ENCODE measurements at regions not wholly inside any gene's neighbourhood (a gene's known extent, or its start where the extent isn't known, plus 50 kb on each side); places are given as distances from the start of the nearest gene placed in this dataset.

DNA sequence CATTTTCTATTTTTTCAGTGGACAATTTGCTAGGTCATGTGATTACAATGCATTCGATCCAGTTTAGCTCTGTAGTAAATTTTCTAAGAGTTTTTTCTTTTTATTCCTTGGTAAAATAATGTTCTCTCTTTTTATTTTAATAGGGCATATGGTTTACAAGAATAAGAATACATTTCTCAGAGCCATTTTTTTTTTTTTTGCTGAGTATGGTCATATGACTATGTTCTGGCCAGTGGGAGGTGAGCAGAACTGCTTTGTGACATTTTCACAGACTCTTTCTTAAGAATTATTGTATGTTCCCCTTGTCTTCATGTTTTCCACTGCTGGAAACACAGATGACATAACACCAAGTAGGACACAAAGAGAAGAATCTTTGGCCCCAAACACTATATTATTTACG, 626.6 kb upstream of the FSHR start:
- TF ChIP-seq, protein P1, sequence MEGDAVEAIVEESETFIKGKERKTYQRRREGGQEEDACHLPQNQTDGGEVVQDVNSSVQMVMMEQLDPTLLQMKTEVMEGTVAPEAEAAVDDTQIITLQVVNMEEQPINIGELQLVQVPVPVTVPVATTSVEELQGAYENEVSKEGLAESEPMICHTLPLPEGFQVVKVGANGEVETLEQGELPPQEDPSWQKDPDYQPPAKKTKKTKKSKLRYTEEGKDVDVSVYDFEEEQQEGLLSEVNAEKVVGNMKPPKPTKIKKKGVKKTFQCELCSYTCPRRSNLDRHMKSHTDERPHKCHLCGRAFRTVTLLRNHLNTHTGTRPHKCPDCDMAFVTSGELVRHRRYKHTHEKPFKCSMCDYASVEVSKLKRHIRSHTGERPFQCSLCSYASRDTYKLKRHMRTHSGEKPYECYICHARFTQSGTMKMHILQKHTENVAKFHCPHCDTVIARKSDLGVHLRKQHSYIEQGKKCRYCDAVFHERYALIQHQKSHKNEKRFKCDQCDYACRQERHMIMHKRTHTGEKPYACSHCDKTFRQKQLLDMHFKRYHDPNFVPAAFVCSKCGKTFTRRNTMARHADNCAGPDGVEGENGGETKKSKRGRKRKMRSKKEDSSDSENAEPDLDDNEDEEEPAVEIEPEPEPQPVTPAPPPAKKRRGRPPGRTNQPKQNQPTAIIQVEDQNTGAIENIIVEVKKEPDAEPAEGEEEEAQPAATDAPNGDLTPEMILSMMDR (IDR thresholded peaks at IDR 0.05): no peak
- TF ChIP-seq EZH2 (IDR thresholded peaks at IDR 0.05; ENCODE audit: borderline replicate concordance, insufficient read depth, low read depth, low read length, poor library complexity, severe bottlenecking): no peak
- H3K27ac ChIP-seq (ENCODE audit: low read length in 2 of 2): no peak overlapping the region
- H3K4me3 ChIP-seq (ENCODE audit: control extremely low read depth in 1 of 5, extremely low read depth in 1 of 5, insufficient read depth in 1 of 5, low read depth in 2 of 5, low read length in 4 of 5): no peak overlapping the region
- no peaks in the 10 kb centered on the region for H3K4me1 ChIP-seq (ENCODE audit: control insufficient read depth in 2 of 2, insufficient read depth in 2 of 2, low read length in 2 of 2)
- H3K4me1 Mint-ChIP-seq: no peaks in the 10 kb centered on the region
- H3K4me3 Mint-ChIP-seq: no peak overlapping the region
- intact Hi-C loops (cut with micrococcal nuclease): no loop called here
- DNase-seq (no peak), ATAC-seq (ENCODE audit: low read depth) (no peak)
- no peaks in the 10 kb centered on the region for H4K20me1 ChIP-seq (ENCODE audit: control insufficient read depth, insufficient read depth, low read length, poor library complexity, severe bottlenecking)
- peaks cover 0 to 4% (median 0%) of the 10 kb centered on the region in 3 donors for H3K9me3 ChIP-seq (ENCODE audit: control extremely low read depth in 1 of 3, control insufficient read depth in 2 of 3, insufficient read depth in 1 of 3, low read length in 2 of 3)
- no peak overlapping the region for H3K27ac Mint-ChIP-seq
- POLR2A ChIA-PET: no interaction called here
- no peaks in the 10 kb centered on the region for H3K79me2 ChIP-seq (ENCODE audit: control insufficient read depth, insufficient read depth, low read length)
- H3K36me3 ChIP-seq (replicated peaks in 1 of 2; ENCODE audit: control extremely low read depth in 1 of 2, control insufficient read depth in 1 of 2, extremely low read depth in 1 of 2, insufficient read depth in 2 of 2, low read length in 1 of 2): no peaks in the 10 kb centered on the region
- H3K27me3 Mint-ChIP-seq: no peaks in the 10 kb centered on the region
- no peak overlapping the region for H3K4me2 ChIP-seq (replicated peaks; ENCODE audit: low read depth, low read length, poor library complexity, severe bottlenecking)
- CTCF ChIA-PET: no interaction called here
- no peak overlapping the region for H2AFZ ChIP-seq (ENCODE audit: insufficient read depth, low read depth, low read length, poor library complexity, severe bottlenecking)
- H3K27me3 ChIP-seq (replicated peaks in 1 of 4; ENCODE audit: control extremely low read depth in 1 of 4, control insufficient read depth in 3 of 4, insufficient read depth in 4 of 4, low read length in 3 of 4): no peaks in the 10 kb centered on the region
- H3K9ac ChIP-seq (ENCODE audit: low read length): no peak overlapping the region
- WGBS (ENCODE audit: insufficient coverage): no CpG with 5 or more reads among the region's 2 CpGs
- H3K9me3 Mint-ChIP-seq (ENCODE audit: insufficient read depth): no peaks in the 10 kb centered on the region

DNA sequence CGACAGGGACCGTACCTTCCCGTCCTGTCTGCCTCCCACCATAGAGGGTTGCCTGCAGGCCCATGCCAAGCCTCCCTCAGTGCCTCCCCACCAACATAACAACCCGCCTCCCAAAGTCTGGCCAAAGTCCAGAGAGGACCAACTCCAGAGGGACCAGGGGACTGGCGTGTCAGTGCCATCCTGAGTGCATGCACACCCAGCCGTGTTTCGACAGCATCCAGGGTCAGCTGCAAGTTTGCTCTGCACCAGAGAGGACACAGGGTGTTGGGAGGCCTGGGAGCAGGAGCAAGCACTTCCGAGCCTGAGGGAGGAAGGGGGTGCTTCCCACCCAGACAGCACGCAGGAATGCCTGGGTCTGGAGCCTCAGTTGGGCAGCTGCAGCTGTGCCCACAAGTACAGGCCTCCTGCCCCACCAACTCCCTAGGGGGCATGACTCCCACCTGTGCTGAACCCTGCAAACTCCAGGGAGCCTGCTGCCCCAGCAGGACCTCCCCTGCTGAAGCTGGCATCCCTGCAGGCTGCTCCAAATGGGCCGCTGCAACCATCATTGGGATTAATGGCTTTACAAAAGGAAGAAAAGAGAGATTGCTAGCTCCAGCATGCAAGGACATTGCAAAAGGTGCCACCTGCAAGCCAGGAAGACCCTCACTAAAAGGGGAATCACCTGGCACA, 618.1 kb upstream of the FSHR start:
- H3K36me3 ChIP-seq (replicated peaks in 1 of 2; ENCODE audit: control extremely low read depth in 1 of 2, control insufficient read depth in 1 of 2, extremely low read depth in 1 of 2, insufficient read depth in 2 of 2, low read length in 1 of 2): no peaks in the 10 kb centered on the region
- H3K9ac ChIP-seq (ENCODE audit: low read length): no peak overlapping the region
- no peak overlapping the region for H2AFZ ChIP-seq (ENCODE audit: insufficient read depth, low read depth, low read length, poor library complexity, severe bottlenecking)
- Mint-ChIP-seq H3K4me3 (no peak overlapping the region), H3K27ac (no peak overlapping the region), H3K27me3 (no peaks in the 10 kb centered on the region), H3K9me3 (ENCODE audit: insufficient read depth) (no peaks in the 10 kb centered on the region), H3K4me1 (no peaks in the 10 kb centered on the region)
- ATAC-seq (ENCODE audit: low read depth) (no peak), DNase-seq (no peak)
- H4K20me1 ChIP-seq (ENCODE audit: control insufficient read depth, insufficient read depth, low read length, poor library complexity, severe bottlenecking): no peaks in the 10 kb centered on the region
- 96% methylated on average over 9 of the region's 10 CpGs for WGBS (ENCODE audit: insufficient coverage)
- H3K4me2 ChIP-seq (replicated peaks; ENCODE audit: low read depth, low read length, poor library complexity, severe bottlenecking): no peak overlapping the region
- no peak overlapping the region for H3K4me3 ChIP-seq (ENCODE audit: control extremely low read depth in 1 of 5, extremely low read depth in 1 of 5, insufficient read depth in 1 of 5, low read depth in 2 of 5, low read length in 4 of 5)
- TF ChIP-seq EZH2 (IDR thresholded peaks at IDR 0.05; ENCODE audit: borderline replicate concordance, insufficient read depth, low read depth, low read length, poor library complexity, severe bottlenecking): no peak
- TF ChIP-seq, protein P1 (IDR thresholded peaks at IDR 0.05): no peak
- ChIA-PET POLR2A (no interaction called here), CTCF (no interaction called here)
- intact Hi-C loops (cut with micrococcal nuclease): no loop called here
- no peaks in the 10 kb centered on the region for H3K27me3 ChIP-seq (replicated peaks in 1 of 4; ENCODE audit: control extremely low read depth in 1 of 4, control insufficient read depth in 3 of 4, insufficient read depth in 4 of 4, low read length in 3 of 4)
- H3K79me2 ChIP-seq (ENCODE audit: control insufficient read depth, insufficient read depth, low read length): no peaks in the 10 kb centered on the region
- H3K9me3 ChIP-seq (ENCODE audit: control extremely low read depth in 1 of 3, control insufficient read depth in 2 of 3, insufficient read depth in 1 of 3, low read length in 2 of 3): peaks cover 0 to 19% (median 0%) of the 10 kb centered on the region in 3 donors
- no peaks in the 10 kb centered on the region for H3K4me1 ChIP-seq (ENCODE audit: control insufficient read depth in 2 of 2, insufficient read depth in 2 of 2, low read length in 2 of 2)
- H3K27ac ChIP-seq (ENCODE audit: low read length in 2 of 2): no peak overlapping the region

All from B cell (primary cell).